Smooth muscle cell (in vitro differentiated cells): ENCODE measurements at regions not wholly inside any gene's neighbourhood (a gene's known extent, or its start where the extent isn't known, plus 50 kb on each side); places are given as distances from the start of the nearest gene placed in this dataset.
A peak's percentile ranks its signal among the peaks of the same experiment; 100 is the strongest.

Experiments
- DNase-seq: peaks from one replicate; lab custom pipeline; 2025; ENCODE audit not compliant: unreplicated experiment; lab: John Stamatoyannopoulos, UW
- H2AFZ ChIP-seq: fragments of 200-600 bp; sonication (generic); 2 replicates; pipeline ENCODE4 v1.6.0; 2016; ENCODE audit warnings: antibody characterized with exemption, low read depth, mild to moderate bottlenecking
- H3F3A ChIP-seq: fragments of 200-600 bp; sonication (generic); 2 replicates; pipeline ENCODE4 v1.6.0; 2017; ENCODE audit warnings: antibody characterized with exemption, low read depth
- H3K27ac ChIP-seq: fragments of 200-600 bp; sonication (generic); 2 replicates; pipeline ENCODE4 v1.5.1; 2016; ENCODE audit warnings: low read depth, mild to moderate bottlenecking
- H3K27me3 ChIP-seq: fragments of 200-600 bp; sonication (generic); 2 replicates; pipeline ENCODE4 v1.6.1; 2016; ENCODE audit warnings: low read depth, mild to moderate bottlenecking
- H3K36me3 ChIP-seq: fragments of 200-600 bp; sonication (generic); 2 replicates; pipeline ENCODE4 v1.5.1; 2016; ENCODE audit warnings: low read depth
- H3K4me1 ChIP-seq: fragments of 200-600 bp; sonication (generic); 2 replicates; pipeline ENCODE4 v1.5.1; 2016; ENCODE audit warnings: low read depth
- H3K4me2 ChIP-seq: fragments of 200-600 bp; sonication (generic); 2 replicates; pipeline ENCODE4 v1.6.0; 2016; ENCODE audit warnings: mild to moderate bottlenecking
- H3K4me3 ChIP-seq: fragments of 200-600 bp; sonication (generic); 2 replicates; pipeline ENCODE4 v1.5.1; 2016; ENCODE audit warnings: mild to moderate bottlenecking
- H3K79me2 ChIP-seq: fragments of 200-600 bp; sonication (generic); 2 replicates; pipeline ENCODE4 v1.6.0; 2016; ENCODE audit warnings: low read depth, mild to moderate bottlenecking
- H3K9ac ChIP-seq: fragments of 200-600 bp; sonication (generic); 2 replicates; pipeline ENCODE4 v1.6.0; 2016; ENCODE audit warnings: low read depth
- H3K9me3 ChIP-seq: fragments of 200-600 bp; sonication (generic); replicated peaks from 2 replicates; pipeline ENCODE4 v1.5.1; 2016; ENCODE audit warnings: low read depth
- H4K20me1 ChIP-seq: fragments of 200-600 bp; sonication (generic); 2 replicates; pipeline ENCODE4 v1.6.0; 2016; ENCODE audit warnings: low read depth
- WGBS: methylation state at CpG from one replicate; pipeline ENCODE4 v1.1.7; 2016; ENCODE audit warnings: low lambda C conversion rate; 5-methylcytosine and 5-hydroxymethylcytosine counted together
- TF ChIP-seq, protein P1 (sequence below): fragments of 200-600 bp; sonication (generic); IDR thresholded peaks from 2 replicates; pipeline ENCODE4 v1.5.1; 2017; ENCODE audit warnings: borderline replicate concordance, mild to moderate bottlenecking, antibody characterized with exemption; ENCODE audit not compliant: insufficient read depth, poor library complexity, severe bottlenecking

DNA sequence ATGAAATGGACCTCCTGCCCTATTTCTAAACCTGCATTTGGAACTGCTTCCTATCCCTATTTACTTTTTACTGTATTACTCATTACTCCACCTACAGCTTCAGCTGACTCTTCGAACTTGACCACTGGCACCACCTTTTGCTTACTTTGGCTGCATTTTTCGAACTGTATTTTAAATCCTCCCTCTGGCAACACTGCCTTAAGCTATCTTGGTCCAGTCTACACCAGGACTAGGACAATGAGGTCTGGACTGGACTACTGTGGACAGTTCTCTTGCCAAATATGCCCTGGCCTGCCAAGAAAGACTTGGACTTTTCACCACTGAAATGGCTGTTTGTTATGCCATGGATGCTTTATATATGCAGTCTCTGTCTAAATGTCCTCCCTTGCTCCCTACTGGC, 328.1 kb downstream of the BTG1 start:
- no peaks in the 10 kb centered on the region for H3K27me3 ChIP-seq
- H3K27ac ChIP-seq, result no peak overlapping the region
- no peaks in the 10 kb centered on the region for H3K79me2 ChIP-seq
- no peak overlapping the region for H3K4me2 ChIP-seq
- no peak overlapping the region for H3K4me3 ChIP-seq
- WGBS, result 81% methylated on average over 2 of the region's 2 CpGs
- H2AFZ ChIP-seq, result no peak overlapping the region
- H4K20me1 ChIP-seq, result no peaks in the 10 kb centered on the region
- no peak for DNase-seq
- no peak overlapping the region for H3K9ac ChIP-seq
- TF ChIP-seq, protein P1, sequence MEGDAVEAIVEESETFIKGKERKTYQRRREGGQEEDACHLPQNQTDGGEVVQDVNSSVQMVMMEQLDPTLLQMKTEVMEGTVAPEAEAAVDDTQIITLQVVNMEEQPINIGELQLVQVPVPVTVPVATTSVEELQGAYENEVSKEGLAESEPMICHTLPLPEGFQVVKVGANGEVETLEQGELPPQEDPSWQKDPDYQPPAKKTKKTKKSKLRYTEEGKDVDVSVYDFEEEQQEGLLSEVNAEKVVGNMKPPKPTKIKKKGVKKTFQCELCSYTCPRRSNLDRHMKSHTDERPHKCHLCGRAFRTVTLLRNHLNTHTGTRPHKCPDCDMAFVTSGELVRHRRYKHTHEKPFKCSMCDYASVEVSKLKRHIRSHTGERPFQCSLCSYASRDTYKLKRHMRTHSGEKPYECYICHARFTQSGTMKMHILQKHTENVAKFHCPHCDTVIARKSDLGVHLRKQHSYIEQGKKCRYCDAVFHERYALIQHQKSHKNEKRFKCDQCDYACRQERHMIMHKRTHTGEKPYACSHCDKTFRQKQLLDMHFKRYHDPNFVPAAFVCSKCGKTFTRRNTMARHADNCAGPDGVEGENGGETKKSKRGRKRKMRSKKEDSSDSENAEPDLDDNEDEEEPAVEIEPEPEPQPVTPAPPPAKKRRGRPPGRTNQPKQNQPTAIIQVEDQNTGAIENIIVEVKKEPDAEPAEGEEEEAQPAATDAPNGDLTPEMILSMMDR, result no peak
- H3K36me3 ChIP-seq, result no peaks in the 10 kb centered on the region
- H3F3A ChIP-seq, result no peaks in the 10 kb centered on the region
- no peaks in the 10 kb centered on the region for H3K9me3 ChIP-seq
- no peaks in the 10 kb centered on the region for H3K4me1 ChIP-seq

DNA sequence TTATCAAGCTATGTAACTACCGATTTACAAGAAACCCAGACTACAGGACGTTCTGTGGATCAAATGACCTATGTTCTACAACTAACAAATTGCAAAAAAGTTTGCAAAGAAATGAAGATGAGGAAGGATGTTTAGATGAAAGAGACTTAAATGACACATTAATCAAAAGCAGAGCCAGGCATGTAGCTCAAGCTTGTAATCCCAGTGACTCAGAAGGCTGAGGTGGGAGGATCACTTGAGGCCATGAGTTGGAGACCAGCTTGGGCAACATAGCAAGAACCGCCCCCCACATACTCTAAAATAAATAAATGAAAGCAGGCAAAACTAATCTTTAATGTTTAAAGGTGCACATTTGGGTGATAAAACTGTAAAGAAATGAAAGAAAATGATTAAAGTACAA, 331.9 kb downstream of the BTG1 start:
- Histone ChIP-seq H3K4me3 (no peak overlapping the region), H3K4me1 (no peaks in the 10 kb centered on the region), H4K20me1 (no peaks in the 10 kb centered on the region), H3K9me3 (no peaks in the 10 kb centered on the region), H3K27ac (no peak overlapping the region), H3K4me2 (no peak overlapping the region), H3K79me2 (no peaks in the 10 kb centered on the region), H3F3A (no peaks in the 10 kb centered on the region), H3K36me3 (no peaks in the 10 kb centered on the region), H2AFZ (no peak overlapping the region), H3K27me3 (no peaks in the 10 kb centered on the region), H3K9ac (no peak overlapping the region)
- WGBS, result 90% methylated on average over 3 of the region's 3 CpGs
- TF ChIP-seq, protein P1, result no peak
- DNase-seq, result no peak

DNA sequence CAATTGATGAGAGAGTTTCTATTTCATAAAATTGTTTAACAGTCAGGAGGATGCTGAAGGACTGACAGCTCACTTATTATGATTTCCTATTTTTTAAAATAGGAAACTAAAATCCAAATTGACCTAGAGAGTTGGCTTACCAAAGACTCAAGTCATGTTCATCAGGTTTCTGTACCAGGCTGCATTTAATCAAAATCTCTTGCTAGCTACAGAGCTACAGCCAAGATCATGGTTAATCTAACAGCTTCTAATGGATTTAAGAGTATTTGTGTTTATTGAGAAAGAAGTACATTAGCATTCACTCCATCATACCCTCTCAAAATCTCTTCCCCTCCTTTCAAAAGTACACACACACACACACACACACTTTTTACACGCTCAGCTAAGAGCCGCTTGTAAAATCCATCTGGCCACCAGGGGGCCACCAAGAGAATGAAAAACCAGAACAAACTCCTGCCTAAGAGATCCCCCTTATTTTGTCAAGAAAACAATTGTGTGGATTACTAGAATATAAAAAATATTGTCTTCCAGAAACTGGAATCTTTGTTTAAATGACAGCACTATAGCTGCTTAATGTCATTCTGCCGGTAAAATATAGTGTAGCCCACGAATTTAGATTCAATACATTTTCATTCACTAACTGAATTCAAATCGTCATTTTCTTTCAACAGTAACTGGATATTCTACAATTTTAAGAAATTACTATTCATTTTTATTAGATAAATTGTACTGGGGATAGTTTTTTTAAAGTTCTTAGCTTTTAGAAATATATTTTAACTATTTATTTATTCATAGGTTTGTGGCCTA, 334.0 kb downstream of the BTG1 start:
- TF ChIP-seq, protein P1, result peak; percentile 93
- peak; percentile 21 for DNase-seq
- no peaks in the 10 kb centered on the region for H3F3A ChIP-seq
- no peak overlapping the region for H3K4me2 ChIP-seq
- no peaks in the 10 kb centered on the region for H3K79me2 ChIP-seq
- H3K27ac ChIP-seq, result no peak overlapping the region
- no peaks in the 10 kb centered on the region for H3K4me1 ChIP-seq
- H4K20me1 ChIP-seq, result no peaks in the 10 kb centered on the region
- 31% methylated on average over 5 of the region's 5 CpGs for WGBS
- H3K9me3 ChIP-seq, result no peaks in the 10 kb centered on the region
- no peaks in the 10 kb centered on the region for H3K27me3 ChIP-seq
- H3K4me3 ChIP-seq, result no peak overlapping the region
- H3K36me3 ChIP-seq, result no peaks in the 10 kb centered on the region
- no peak overlapping the region for H3K9ac ChIP-seq
- no peak overlapping the region for H2AFZ ChIP-seq
